Fibroblast of lung (primary cell): ENCODE measurements at regions not wholly inside any gene's neighbourhood (a gene's known extent, or its start where the extent isn't known, plus 50 kb on each side); places are given as distances from the start of the nearest gene placed in this dataset.
"Not testable (repeated sequence)": the region's sequence is repeated elsewhere in the genome, so short reads cannot be mapped to it uniquely, and the experiment has no call there.

Experiments used
- DNase-seq, 2 donors: peaks; one replicate each; pipeline versions ENCODE4 v3.0.0 to v3.0.0-alpha.2; 2010; ENCODE audit warnings: low read depth in 2 of 2
- H2AFZ ChIP-seq: 2 replicates; pipeline ENCODE4 v1.5.1; 2012; ENCODE audit warnings: low read length, control low read depth, inconsistent platforms
- H3K27ac ChIP-seq: 2 replicates; pipeline ENCODE4 v1.5.1; 2011; ENCODE audit warnings: low read length, control low read depth; ENCODE audit not compliant: insufficient read depth
- H3K27me3 ChIP-seq: 2 replicates; pipeline ENCODE4 v1.5.1; 2011; ENCODE audit warnings: mild to moderate bottlenecking, low read length; ENCODE audit not compliant: control insufficient read depth, insufficient read depth
- H3K36me3 ChIP-seq: 2 replicates; pipeline ENCODE4 v1.5.1; 2011; ENCODE audit warnings: low read length; ENCODE audit not compliant: control insufficient read depth, insufficient read depth
- H3K4me1 ChIP-seq: 2 replicates; pipeline ENCODE4 v1.5.1; 2011; ENCODE audit warnings: low read length; ENCODE audit not compliant: control insufficient read depth, insufficient read depth; ENCODE audit errors: extremely low read depth
- H3K4me2 ChIP-seq: 2 replicates; pipeline ENCODE4 v1.5.1; 2011; ENCODE audit warnings: low read length, control low read depth; ENCODE audit not compliant: insufficient read depth; ENCODE audit errors: extremely low read depth
- H3K4me3 ChIP-seq, 4 experiments: fragments of 200-600 bp in 1 of 4; sonication (generic) in 1 of 4; replicated peaks in 1 of 4; 2 replicates each; pipeline ENCODE4 v1.5.1; 2011 to 2016; ENCODE audit warnings: low read length in 4 of 4, low read depth in 3 of 4, mild to moderate bottlenecking in 3 of 4, control low read depth in 2 of 4, inconsistent platforms in 1 of 4, mixed read lengths in 1 of 4; ENCODE audit not compliant: insufficient read depth in 1 of 4; ENCODE audit errors: control extremely low read depth in 1 of 4
- H3K79me2 ChIP-seq: 2 replicates; pipeline ENCODE4 v1.5.1; 2012; ENCODE audit warnings: mild to moderate bottlenecking, low read length, inconsistent platforms; ENCODE audit not compliant: control insufficient read depth, insufficient read depth
- H3K9ac ChIP-seq: 2 replicates; pipeline ENCODE4 v1.5.1; 2011; ENCODE audit warnings: mild to moderate bottlenecking, low read length, control low read depth; ENCODE audit not compliant: insufficient read depth
- H3K9me3 ChIP-seq: 2 replicates; pipeline ENCODE4 v1.5.1; 2012; ENCODE audit warnings: low read depth, low read length; ENCODE audit not compliant: control insufficient read depth, insufficient read depth
- H4K20me1 ChIP-seq: 2 replicates; pipeline ENCODE4 v1.5.1; 2011; ENCODE audit warnings: low read length; ENCODE audit not compliant: control insufficient read depth, insufficient read depth; ENCODE audit errors: extremely low read depth
- CTCF ChIP-seq, 2 donors: IDR thresholded peaks in 1 of 2; conservative IDR thresholded peaks in 1 of 2; 1 replicate in 1 of 2; 2 replicates in 1 of 2; pipeline ENCODE4 v1.5.1; 2011 to 2012; ENCODE audit warnings: low read length in 2 of 2, control low read depth in 1 of 2, inconsistent platforms in 1 of 2, low read depth in 1 of 2, mild to moderate bottlenecking in 1 of 2
- EZH2 ChIP-seq: IDR thresholded peaks from 2 replicates; pipeline ENCODE4 v1.5.1; 2012; ENCODE audit warnings: low read length, control low read depth, mild to moderate bottlenecking; ENCODE audit errors: missing control alignments

GRCh38 chr6:47174502-47175023, 132.4 kb upstream of the ADGRF1 start:
- Histone ChIP-seq H3K9me3 (no peaks in the 10 kb centered on the region), H3K9ac (no peak overlapping the region), H3K36me3 (no peaks in the 10 kb centered on the region), H3K79me2 (no peaks in the 10 kb centered on the region), H2AFZ (no peak overlapping the region), H3K4me1 (peaks cover 2% of the 10 kb centered on the region), H4K20me1 (no peaks in the 10 kb centered on the region), H3K27me3 (no peaks in the 10 kb centered on the region), H3K4me2 (no peak overlapping the region), H3K4me3 (no peak overlapping the region), H3K27ac (no peak overlapping the region)
- DNase-seq = no peak
- TF ChIP-seq EZH2 (no peak), CTCF (conservative IDR thresholded peaks at IDR 0.05 in 1 of 2, IDR thresholded peaks at IDR 0.05 in 1 of 2; ENCODE audit: low read depth in 1 of 2, low read length in 2 of 2) (no peak)

- not testable (repeated sequence) for H4K20me1 ChIP-seq, H3K79me2 ChIP-seq, DNase-seq, H3K36me3 ChIP-seq, H3K4me1 ChIP-seq, H3K9ac ChIP-seq, H3K4me3 ChIP-seq, H2AFZ ChIP-seq, H3K27me3 ChIP-seq, H3K4me2 ChIP-seq, H3K27ac ChIP-seq, H3K9me3 ChIP-seq
Observed at GRCh38 chr6:47174063-47174462, 131.9 kb upstream of the ADGRF1 start.

GRCh38 chr6:47173145-47173544, 131.0 kb upstream of the ADGRF1 start:
- not testable (repeated sequence) for H3K9me3 ChIP-seq, H3K27me3 ChIP-seq, H2AFZ ChIP-seq, H3K4me2 ChIP-seq, H4K20me1 ChIP-seq, H3K9ac ChIP-seq, H3K4me1 ChIP-seq, H3K4me3 ChIP-seq, DNase-seq, H3K27ac ChIP-seq, H3K79me2 ChIP-seq, H3K36me3 ChIP-seq

GRCh38 chr6:47170617-47170947, 128.4 kb upstream of the ADGRF1 start:
- H3K9me3 ChIP-seq = no peaks in the 10 kb centered on the region
- H3K4me1 ChIP-seq = peaks cover 8% of the 10 kb centered on the region
- H4K20me1 ChIP-seq = no peaks in the 10 kb centered on the region
- no peak overlapping the region for H3K9ac ChIP-seq
- no peak overlapping the region for H2AFZ ChIP-seq
- no peaks in the 10 kb centered on the region for H3K79me2 ChIP-seq
- H3K36me3 ChIP-seq = no peaks in the 10 kb centered on the region
- no peak for DNase-seq
- no peak overlapping the region for H3K27ac ChIP-seq
- H3K27me3 ChIP-seq = no peaks in the 10 kb centered on the region
- no peak overlapping the region for H3K4me3 ChIP-seq
- TF ChIP-seq EZH2 (no peak), CTCF (conservative IDR thresholded peaks at IDR 0.05 in 1 of 2, IDR thresholded peaks at IDR 0.05 in 1 of 2; ENCODE audit: low read depth in 1 of 2, low read length in 2 of 2) (no peak)
- no peak overlapping the region for H3K4me2 ChIP-seq
